CD4-positive, alpha-beta T cell (primary cell): ENCODE measurements at regions not wholly inside any gene's neighbourhood (a gene's known extent, or its start where the extent isn't known, plus 50 kb on each side); places are given as distances from the start of the nearest gene placed in this dataset.

ENCODE experiments used
- ATAC-seq: fragments of 200-7000 bp; cut with Tn5 transposase; one replicate; pipeline ENCODE4 v1.10.0; 2022; ENCODE audit warnings: mild to moderate bottlenecking; ENCODE audit not compliant: poor library complexity
- CTCF ChIA-PET: fragments of 350-600 bp; sonication (Branson Sonifier 250); formaldehyde crosslinking; loops from one replicate; lab custom pipeline; 2021; ENCODE audit warnings: antibody characterized with exemption, inconsistent platforms; lab: Charles Lee
- POLR2A ChIA-PET: fragments of 350-600 bp; sonication (Branson Sonifier 250); formaldehyde crosslinking; loops from one replicate; lab custom pipeline; 2021; ENCODE audit warnings: antibody characterized with exemption, inconsistent platforms; lab: Charles Lee
- DNase-seq, 14 experiments: peaks; one replicate each; pipeline ENCODE4 v3.0.0-alpha.2; 2013 to 2020; ENCODE audit warnings: mixed read lengths in 2 of 14
- H3K27ac ChIP-seq, 2 donors: one replicate each; pipeline versions ENCODE4 v1.5.1 to v1.7.0; 2013; ENCODE audit warnings: low read length in 2 of 2, low read depth in 1 of 2, mild to moderate bottlenecking in 1 of 2
- H3K27me3 ChIP-seq, 2 experiments: 1 replicate in 1 of 2; 2 replicates in 1 of 2; pipeline versions ENCODE4 v1.6.1 to v1.7.0; 2013; ENCODE audit warnings: low read length in 2 of 2, control low read depth in 1 of 2, mild to moderate bottlenecking in 1 of 2, moderate library complexity in 1 of 2; ENCODE audit not compliant: insufficient read depth in 2 of 2, control insufficient read depth in 1 of 2
- H3K36me3 ChIP-seq: one replicate; pipeline ENCODE4 v1.6.1; 2013; ENCODE audit warnings: low read length, control low read depth; ENCODE audit not compliant: insufficient read depth
- H3K4me1 ChIP-seq: one replicate; pipeline ENCODE4 v1.6.1; 2013; ENCODE audit warnings: low read length, control low read depth; ENCODE audit not compliant: insufficient read depth
- H3K4me3 ChIP-seq: one replicate; pipeline ENCODE4 v1.5.1; 2013; ENCODE audit warnings: mild to moderate bottlenecking, low read length, moderate library complexity
- H3K9me3 ChIP-seq, 2 experiments: 1 replicate in 1 of 2; 2 replicates in 1 of 2; pipeline versions ENCODE4 v1.6.1 to v1.7.0; 2013; ENCODE audit warnings: low read length in 2 of 2, mild to moderate bottlenecking in 2 of 2, control low read depth in 1 of 2, moderate library complexity in 1 of 2; ENCODE audit not compliant: control insufficient read depth in 1 of 2, insufficient read depth in 1 of 2
- H3K27ac Mint-ChIP-seq: one replicate; pipeline ENCODE4 v1.8.0; 2020; ENCODE audit warnings: mixed read lengths
- H3K27me3 Mint-ChIP-seq: one replicate; pipeline ENCODE4 v1.8.0; 2021; ENCODE audit warnings: mixed read lengths
- H3K36me3 Mint-ChIP-seq: one replicate; pipeline ENCODE4 v1.8.0; 2021; ENCODE audit warnings: low read depth, mixed read lengths
- H3K4me1 Mint-ChIP-seq: one replicate; pipeline ENCODE4 v1.8.0; 2021; ENCODE audit warnings: low read depth, mixed read lengths
- H3K4me3 Mint-ChIP-seq: one replicate; pipeline ENCODE4 v1.8.0; 2020; ENCODE audit warnings: mild to moderate bottlenecking, mixed read lengths
- H3K9me3 Mint-ChIP-seq: one replicate; pipeline ENCODE4 v1.8.0; 2020; ENCODE audit warnings: mixed read lengths
- intact Hi-C, 2 experiments: fragments of 100-400 bp; cut with DNase I in 1 of 2; cut with micrococcal nuclease in 1 of 2; formaldehyde crosslinking; loops; one replicate each; pipeline versions ENCODE4 v1.15.1 to v1.9.0; 2023 to 2025; cut with DNase I, micrococcal nuclease
- TF ChIP-seq, protein P1 (sequence below): fragments of 200-600 bp; IDR thresholded peaks from one replicate; pipeline ENCODE4 v1.8.0; 2022; ENCODE audit warnings: antibody characterized with exemption, mild to moderate bottlenecking

DNA sequence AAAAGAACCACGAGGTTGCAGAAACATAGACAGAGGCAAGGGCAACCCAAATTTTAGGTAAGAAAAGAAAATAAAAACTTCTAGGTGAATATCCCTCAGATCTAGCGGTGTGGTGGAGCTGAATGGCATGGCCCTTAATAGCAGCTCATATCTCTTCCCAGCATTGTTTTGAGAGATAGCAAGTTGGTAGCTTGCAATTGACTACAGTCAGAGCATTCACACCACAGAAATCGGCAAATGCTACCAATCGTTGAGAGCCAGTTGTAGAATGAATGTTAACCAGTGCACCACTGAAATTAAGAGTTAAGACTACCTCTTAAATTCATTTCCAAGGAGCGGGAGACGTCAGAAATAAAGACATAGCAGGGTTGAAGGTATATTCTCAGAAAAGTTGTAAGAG, 184.0 kb upstream of the KIT start:
- no peak overlapping the region for H3K4me3 Mint-ChIP-seq
- ChIA-PET POLR2A (no interaction called here), CTCF (no interaction called here)
- H3K9me3 ChIP-seq: no peaks in the 10 kb centered on the region
- intact Hi-C loops: no loop called here
- no peak for DNase-seq
- H3K4me1 ChIP-seq: no peaks in the 10 kb centered on the region
- TF ChIP-seq, protein P1, sequence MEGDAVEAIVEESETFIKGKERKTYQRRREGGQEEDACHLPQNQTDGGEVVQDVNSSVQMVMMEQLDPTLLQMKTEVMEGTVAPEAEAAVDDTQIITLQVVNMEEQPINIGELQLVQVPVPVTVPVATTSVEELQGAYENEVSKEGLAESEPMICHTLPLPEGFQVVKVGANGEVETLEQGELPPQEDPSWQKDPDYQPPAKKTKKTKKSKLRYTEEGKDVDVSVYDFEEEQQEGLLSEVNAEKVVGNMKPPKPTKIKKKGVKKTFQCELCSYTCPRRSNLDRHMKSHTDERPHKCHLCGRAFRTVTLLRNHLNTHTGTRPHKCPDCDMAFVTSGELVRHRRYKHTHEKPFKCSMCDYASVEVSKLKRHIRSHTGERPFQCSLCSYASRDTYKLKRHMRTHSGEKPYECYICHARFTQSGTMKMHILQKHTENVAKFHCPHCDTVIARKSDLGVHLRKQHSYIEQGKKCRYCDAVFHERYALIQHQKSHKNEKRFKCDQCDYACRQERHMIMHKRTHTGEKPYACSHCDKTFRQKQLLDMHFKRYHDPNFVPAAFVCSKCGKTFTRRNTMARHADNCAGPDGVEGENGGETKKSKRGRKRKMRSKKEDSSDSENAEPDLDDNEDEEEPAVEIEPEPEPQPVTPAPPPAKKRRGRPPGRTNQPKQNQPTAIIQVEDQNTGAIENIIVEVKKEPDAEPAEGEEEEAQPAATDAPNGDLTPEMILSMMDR: no peak
- no peaks in the 10 kb centered on the region for H3K36me3 Mint-ChIP-seq
- H3K27ac ChIP-seq: no peak overlapping the region
- no peaks in the 10 kb centered on the region for H3K36me3 ChIP-seq
- H3K4me1 Mint-ChIP-seq: no peaks in the 10 kb centered on the region
- no peak overlapping the region for H3K4me3 ChIP-seq
- no peaks in the 10 kb centered on the region for H3K27me3 ChIP-seq
- H3K9me3 Mint-ChIP-seq: peaks cover 4% of the 10 kb centered on the region
- no peak for ATAC-seq
- H3K27ac Mint-ChIP-seq: no peak overlapping the region
- H3K27me3 Mint-ChIP-seq: no peaks in the 10 kb centered on the region

DNA sequence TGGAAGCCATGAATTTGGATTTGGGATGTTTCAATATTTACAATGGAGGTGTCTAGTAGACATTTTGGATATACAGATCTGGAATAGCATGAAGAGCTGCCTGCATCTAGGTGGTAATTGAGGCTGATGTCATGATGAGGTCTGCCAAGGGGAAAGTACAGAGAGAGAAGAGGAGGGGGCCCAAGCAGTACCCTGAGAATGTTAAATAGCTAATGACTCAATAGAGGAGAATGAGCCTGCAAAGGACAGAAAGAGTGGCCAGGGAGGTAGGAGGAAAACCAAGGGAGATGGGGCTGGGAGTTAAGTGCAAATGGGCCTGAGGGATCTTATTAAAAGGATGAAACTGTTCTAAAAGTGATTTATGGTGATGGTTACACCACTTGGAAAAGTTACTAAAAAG, 182.2 kb upstream of the KIT start:
- H3K4me1 Mint-ChIP-seq: no peaks in the 10 kb centered on the region
- intact Hi-C loops: no loop called here
- TF ChIP-seq, protein P1: no peak

DNA sequence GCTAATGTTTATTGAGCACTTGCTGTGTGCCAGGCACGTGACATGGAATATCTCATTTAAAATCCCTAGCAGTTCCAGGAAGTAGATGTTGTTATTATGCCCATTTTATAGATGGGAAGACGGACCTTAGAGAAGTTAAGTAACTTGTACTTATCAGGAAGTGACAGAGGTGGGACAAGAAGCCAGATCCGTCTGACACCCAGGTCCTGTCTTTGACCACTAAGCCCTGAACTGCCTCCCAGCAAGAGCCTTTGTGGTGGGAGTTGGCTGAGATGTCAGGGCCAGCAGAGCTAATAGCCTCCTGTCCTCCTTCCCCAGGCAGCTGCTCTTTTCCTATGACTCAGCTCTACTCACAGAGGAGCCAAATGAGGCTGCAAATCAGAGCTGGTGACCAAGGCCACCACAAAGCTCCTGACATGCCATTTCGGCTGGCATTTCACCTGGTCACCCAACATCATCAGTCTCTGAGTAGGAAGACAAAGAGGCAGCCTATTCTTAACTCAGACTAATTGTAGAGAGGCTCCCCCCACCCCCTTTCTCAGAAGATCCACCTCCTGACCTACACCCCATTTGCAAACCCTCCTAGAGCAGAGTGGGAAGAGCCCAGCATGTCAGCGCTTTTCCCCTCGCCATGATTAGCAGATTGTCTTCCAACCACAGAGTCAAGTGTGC, 175.1 kb upstream of the KIT start:
- no peaks in the 10 kb centered on the region for H3K27me3 Mint-ChIP-seq
- CTCF ChIA-PET: no interaction called here
- no peak for DNase-seq
- Histone ChIP-seq H3K27me3 (no peaks in the 10 kb centered on the region), H3K9me3 (peaks cover 4 to 11% of the 10 kb centered on the region in 2 experiments), H3K4me3 (no peak overlapping the region), H3K4me1 (no peaks in the 10 kb centered on the region), H3K27ac (no peak overlapping the region), H3K36me3 (no peaks in the 10 kb centered on the region)
- no peaks in the 10 kb centered on the region for H3K36me3 Mint-ChIP-seq
- no peak overlapping the region for H3K27ac Mint-ChIP-seq
- TF ChIP-seq, protein P1: no peak
- no peak for ATAC-seq
- peaks cover 7% of the 10 kb centered on the region for H3K9me3 Mint-ChIP-seq
- POLR2A ChIA-PET: no interaction called here
- H3K4me1 Mint-ChIP-seq: no peaks in the 10 kb centered on the region
- H3K4me3 Mint-ChIP-seq: no peak overlapping the region
- intact Hi-C loops: no loop called here

More for the DNA sequence above, 182.2 kb upstream of the KIT start:
- no peak overlapping the region for H3K27ac ChIP-seq
- H3K27me3 Mint-ChIP-seq: no peaks in the 10 kb centered on the region
- ATAC-seq (no peak), DNase-seq (no peak)
- no peaks in the 10 kb centered on the region for H3K36me3 ChIP-seq
- CTCF ChIA-PET: no interaction called here
- H3K4me1 ChIP-seq: no peaks in the 10 kb centered on the region
- peaks cover 0 to 11% of the 10 kb centered on the region in 2 experiments for H3K9me3 ChIP-seq
- POLR2A ChIA-PET: no interaction called here
- H3K4me3 Mint-ChIP-seq: no peak overlapping the region
- H3K27me3 ChIP-seq: no peaks in the 10 kb centered on the region
- H3K9me3 Mint-ChIP-seq: peaks cover 4% of the 10 kb centered on the region
- H3K27ac Mint-ChIP-seq: no peak overlapping the region
- no peaks in the 10 kb centered on the region for H3K36me3 Mint-ChIP-seq
- no peak overlapping the region for H3K4me3 ChIP-seq
